Inferior parietal cortex (tissue), 1 donor: ENCODE measurements at regions not wholly inside any gene's neighbourhood (a gene's known extent, or its start where the extent isn't known, plus 50 kb on each side); places are given as distances from the start of the nearest gene placed in this dataset.
A peak's percentile ranks its signal among the peaks of the same experiment; 100 is the strongest.
"Not testable (repeated sequence)": the region's sequence is repeated elsewhere in the genome, so short reads cannot be mapped to it uniquely, and the experiment has no call there.

Experiments
- DNase-seq: peaks from one replicate; pipeline ENCODE4 v3.0.0-alpha.2; 2016; ENCODE audit errors: extremely low spot score

DNA sequence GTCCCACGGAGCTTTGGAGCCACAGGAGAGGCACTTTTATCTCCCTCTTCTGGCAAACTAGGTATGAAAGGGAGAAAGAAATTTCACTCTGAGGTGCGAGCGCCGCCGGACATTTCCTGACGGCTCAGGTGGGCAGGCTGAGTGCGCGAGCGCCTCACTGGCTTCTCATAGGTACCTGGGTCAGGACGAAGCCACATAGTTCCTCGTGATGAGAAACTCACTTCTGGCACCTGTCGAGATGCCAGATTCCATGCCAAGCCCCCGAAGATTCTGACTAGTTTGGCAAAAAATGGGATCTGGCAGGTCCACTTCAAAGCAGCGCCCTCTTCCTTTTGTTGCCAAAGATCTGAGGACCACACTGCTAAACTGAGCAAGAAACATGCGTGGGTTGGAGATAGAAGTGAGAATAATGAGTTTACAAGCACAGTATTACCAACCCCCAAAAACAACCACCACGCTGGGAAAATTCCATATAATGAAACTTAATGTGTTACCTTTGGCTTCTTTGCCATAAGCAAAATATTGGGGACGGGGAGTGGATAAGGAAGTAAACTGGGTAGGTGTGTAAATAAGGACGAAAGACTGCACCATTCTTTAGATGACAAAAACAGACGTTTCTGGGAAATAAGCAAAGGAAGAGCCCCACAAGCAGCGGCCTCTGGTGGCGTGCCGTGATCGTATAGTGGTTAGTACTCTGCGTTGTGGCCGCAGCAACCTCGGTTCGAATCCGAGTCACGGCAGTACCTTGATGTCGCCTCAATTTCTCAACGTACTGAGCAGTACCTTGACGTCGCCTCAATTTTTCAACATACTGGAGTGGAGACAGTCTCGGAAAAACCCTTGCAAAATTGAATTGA is 89.8 kb upstream of the PRSS16 start:
- peak; percentile 78 for DNase-seq

- DNase-seq = no peak
These were observed 89.2 kb upstream of the PRSS16 start for GRCh38 chr6:27158316-27158643.

DNA sequence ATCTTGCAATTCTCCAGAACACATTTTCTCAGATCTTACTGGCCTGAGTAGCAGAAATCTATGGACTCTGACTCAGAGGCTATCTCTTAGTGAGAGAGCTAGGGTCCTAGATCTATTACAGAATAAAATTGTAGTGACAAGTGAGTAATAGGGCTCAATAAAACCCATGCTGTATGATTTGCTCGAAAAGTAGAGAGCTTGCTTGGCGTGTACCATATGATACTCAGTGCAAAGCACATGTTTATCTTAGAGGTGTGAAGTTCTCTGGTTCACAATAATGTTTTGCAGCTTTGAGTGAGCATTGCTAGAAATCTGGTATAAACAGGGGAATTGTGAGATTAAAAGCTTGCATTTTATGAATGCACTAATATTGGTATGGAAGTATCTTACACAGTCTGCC is 87.8 kb upstream of the PRSS16 start:
- no peak for DNase-seq

GRCh38 chr6:27161115-27161514 is 86.4 kb upstream of the PRSS16 start:
- no peak for DNase-seq

- no peak for DNase-seq
These were observed 85.9 kb upstream of the PRSS16 start for GRCh38 chr6:27161603-27161945.

DNA sequence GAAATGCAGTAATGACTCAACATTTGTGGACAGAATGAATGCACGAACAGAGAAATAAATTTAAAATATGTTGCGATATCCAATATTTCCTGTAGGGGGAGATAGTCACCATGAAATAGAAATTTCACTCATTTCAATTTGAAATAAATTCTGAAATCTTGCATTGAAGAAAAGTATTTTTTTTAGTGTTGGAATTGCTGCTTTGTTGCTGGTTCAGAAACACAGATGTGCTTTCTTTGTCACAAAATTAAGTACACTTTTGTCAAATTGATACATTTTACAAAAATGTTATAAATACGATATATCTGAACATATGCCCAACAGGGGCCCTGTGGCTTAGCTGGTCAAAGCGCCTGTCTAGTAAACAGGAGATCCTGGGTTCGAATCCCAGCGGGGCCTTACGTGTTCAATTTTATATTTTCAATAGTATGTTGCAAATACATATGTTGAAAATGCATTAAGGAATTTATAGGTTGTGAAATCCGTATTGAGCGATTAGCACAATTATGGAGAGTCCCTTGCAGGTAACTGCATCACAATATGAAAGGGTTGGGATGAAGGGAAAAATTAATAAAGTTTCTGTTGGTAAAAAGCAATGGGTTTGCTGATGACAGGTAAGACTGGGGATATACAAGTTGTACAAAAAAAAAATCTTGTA is 85.4 kb upstream of the PRSS16 start:
- DNase-seq = peak; percentile 85

- no peak for DNase-seq
These were observed 83.7 kb upstream of the PRSS16 start for GRCh38 chr6:27163834-27164233.

GRCh38 chr6:27168108-27168507 is 79.4 kb upstream of the PRSS16 start:
- DNase-seq = no peak

GRCh38 chr6:27168586-27169443 is 78.7 kb upstream of the PRSS16 start:
- DNase-seq = no peak

- DNase-seq = not testable (repeated sequence)
These were observed 74.8 kb upstream of the PRSS16 start for GRCh38 chr6:27172524-27173231.

- not testable (repeated sequence) for DNase-seq
These were observed 74.3 kb upstream of the PRSS16 start for GRCh38 chr6:27173232-27173601.

DNA sequence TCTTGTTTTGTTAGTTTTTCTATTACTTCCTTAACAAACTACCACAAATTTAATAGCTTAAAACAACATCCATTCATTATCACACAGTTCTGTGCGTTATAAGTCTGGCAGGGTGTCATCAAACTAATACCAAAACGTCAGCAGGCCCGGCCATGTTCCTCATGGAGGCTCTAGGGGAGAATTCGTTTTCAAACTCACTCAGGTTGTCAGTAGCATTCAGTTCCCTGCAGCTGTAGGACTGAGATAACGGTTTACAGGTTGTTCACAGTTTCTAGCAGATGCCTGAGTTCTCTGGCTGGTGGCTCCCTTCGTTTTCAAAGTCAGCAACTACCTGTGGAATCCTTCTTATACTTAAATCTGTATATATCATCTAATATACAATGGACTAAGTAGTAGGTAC is 72.5 kb upstream of the PRSS16 start:
- no peak for DNase-seq

GRCh38 chr6:27176096-27176495 is 71.4 kb upstream of the PRSS16 start:
- no peak for DNase-seq

DNA sequence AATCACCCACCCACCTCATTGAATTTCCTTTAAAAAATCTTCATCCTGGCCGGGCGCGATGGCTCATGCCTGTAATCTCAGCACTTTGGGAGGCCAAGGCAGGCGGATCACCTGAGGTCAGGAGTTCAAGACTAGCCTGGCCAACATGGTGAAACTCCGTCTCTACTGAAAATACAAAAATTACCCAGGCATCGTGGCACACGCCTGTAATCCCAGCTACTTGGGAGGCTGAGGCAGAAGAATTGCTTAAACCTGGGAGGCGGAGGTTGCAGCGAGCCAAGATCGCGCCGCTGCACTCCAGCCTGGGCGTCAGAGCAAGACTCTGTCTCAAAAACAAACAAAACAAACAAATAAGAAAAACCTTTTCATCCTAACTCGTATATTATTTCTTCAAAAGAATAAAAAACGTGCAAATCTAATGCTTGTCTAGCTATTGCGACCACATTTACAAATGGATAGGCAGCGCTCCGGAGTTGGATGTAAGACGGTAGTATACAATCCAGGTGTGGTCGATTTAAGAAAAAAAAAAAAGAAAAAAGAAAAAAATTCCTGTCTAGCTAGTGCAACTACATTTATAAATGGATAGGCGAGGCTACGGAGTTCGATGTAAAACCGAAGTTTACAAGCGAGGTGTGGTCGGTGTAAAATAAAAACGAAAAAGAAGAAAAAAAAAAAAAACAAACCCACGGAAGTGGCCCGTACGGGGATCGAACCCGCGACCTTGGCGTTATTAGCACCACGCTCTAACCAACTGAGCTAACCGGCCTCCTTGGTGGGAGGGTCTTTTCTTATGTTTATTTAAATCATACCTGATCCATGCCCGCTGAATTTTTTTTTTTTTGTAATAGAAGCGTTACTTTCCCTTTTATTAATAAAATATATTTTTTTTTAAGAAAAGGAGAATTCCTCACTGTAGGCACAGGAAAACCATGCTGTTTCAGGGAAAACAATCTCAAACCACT is 70.7 kb upstream of the PRSS16 start:
- peak; percentile 69 for DNase-seq

- DNase-seq = peak; percentile 74
These were observed 69.8 kb upstream of the PRSS16 start for GRCh38 chr6:27177485-27178406.

DNA sequence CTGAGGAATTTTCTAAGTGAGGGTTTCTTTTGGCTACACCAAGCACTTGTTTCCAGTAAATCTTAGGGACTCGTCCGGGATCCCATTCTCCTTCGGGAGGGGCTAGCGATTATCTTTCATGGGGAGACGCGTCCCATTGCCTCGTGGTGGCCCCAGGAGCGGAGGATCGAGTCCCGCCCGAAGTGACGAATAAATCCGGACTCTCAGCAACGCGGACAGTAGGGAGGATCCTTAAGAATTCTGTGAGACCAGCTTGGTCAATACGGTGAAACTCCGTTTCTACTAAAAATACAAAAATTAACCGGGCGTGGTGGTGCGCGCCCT is 69.1 kb upstream of the PRSS16 start:
- no peak for DNase-seq

DNA sequence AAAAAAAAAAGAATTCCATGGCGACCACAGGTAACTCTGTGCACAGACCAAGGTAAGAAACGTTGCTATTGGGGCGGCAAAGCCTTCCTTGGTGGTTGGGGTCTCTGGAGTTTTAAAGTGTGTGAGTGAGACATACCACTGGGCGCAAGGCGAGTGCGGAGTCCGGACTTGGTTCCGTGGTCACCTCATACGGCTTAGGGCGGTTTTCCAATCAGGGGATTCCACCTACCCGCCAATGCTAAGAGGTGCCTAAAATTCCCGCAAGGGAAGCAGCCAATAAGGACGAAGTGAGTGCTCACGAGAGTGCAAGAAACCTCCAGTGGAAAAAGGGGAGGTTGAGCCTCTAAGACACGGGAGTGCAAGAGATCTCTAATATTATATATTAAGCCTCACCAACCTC is 68.6 kb upstream of the PRSS16 start:
- no peak for DNase-seq

DNA sequence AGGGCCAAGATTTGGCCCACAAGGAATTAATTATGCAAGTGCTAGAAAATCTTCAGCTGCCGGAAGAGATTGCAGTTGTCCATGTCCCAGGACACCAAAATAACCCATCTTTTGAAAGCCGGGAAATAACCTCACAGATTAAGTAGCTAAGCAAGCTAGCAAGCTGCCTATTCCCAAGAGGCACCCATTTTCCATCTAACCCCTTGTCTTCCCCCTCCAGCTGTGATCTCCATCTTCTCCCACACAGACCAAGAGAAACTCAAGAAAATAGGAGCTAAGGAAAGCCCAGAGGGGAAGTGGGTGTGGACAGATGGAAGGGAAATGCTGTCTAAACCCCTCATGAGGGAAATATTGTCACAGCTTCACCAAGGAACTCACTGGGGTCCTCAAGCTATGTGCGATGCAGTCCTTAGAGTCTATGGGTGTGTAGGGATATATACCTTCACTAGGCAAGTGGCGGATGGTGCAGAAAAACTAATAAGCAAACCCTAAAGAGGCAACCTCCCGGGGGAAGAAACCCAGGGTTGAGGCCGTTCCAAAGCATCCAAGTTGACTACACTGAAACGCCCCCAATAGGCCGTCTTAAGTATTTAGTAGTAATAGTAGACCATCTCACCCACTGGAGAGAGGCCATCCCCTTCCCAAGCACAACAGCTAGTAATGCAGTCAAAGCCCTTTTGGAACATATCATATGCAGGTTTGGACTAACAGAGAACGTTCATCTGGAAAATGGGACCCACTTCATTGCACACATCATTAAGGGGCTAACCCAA is 64.3 kb upstream of the PRSS16 start:
- DNase-seq = no peak
